ENCODE measurements at regions not wholly inside any gene's neighbourhood (a gene's known extent, or its start where the extent isn't known, plus 50 kb on each side); places are given as distances from the start of the nearest gene placed in this dataset.

GRCh38 chr11:25435197-25435596 is 896.7 kb upstream of the ANO3 start:
- DNase-seq (ENCODE audit: low read depth, low spot score), result no peak
- TF ChIP-seq YY1 (IDR thresholded peaks at IDR 0.05; ENCODE audit: insufficient read depth, insufficient read length), result no peak
- no peak for TF ChIP-seq ZNF274 (IDR thresholded peaks at IDR 0.05; ENCODE audit: low read depth, low read length)
- no peak for TF ChIP-seq SUZ12 (IDR thresholded peaks at IDR 0.05; ENCODE audit: extremely low read depth, insufficient read depth, insufficient read length)
- no peak overlapping the region for H3K9ac ChIP-seq (ENCODE audit: insufficient read length, low read depth)
- no peaks in the 10 kb centered on the region for H3K27me3 ChIP-seq (ENCODE audit: insufficient read depth, insufficient read length)
- H3K9me3 ChIP-seq (ENCODE audit: insufficient read depth, low read length), result no peaks in the 10 kb centered on the region
- H3K36me3 ChIP-seq (ENCODE audit: insufficient read depth, insufficient read length, low read length), result no peaks in the 10 kb centered on the region
- no peak overlapping the region for H3K4me3 ChIP-seq (ENCODE audit: insufficient read length, low read depth)
- H3K4me1 ChIP-seq (ENCODE audit: insufficient read depth, insufficient read length), result no peaks in the 10 kb centered on the region

GRCh38 chr11:25436326-25436725 is 895.6 kb upstream of the ANO3 start:
- no peak overlapping the region for H3K9ac ChIP-seq (ENCODE audit: insufficient read length, low read depth)
- no peaks in the 10 kb centered on the region for H3K27me3 ChIP-seq (ENCODE audit: insufficient read depth, insufficient read length)
- H3K36me3 ChIP-seq (ENCODE audit: insufficient read depth, insufficient read length, low read length), result no peaks in the 10 kb centered on the region
- no peak overlapping the region for H3K4me3 ChIP-seq (ENCODE audit: insufficient read length, low read depth)
- TF ChIP-seq YY1 (IDR thresholded peaks at IDR 0.05; ENCODE audit: insufficient read depth, insufficient read length), result no peak
- TF ChIP-seq ZNF274 (IDR thresholded peaks at IDR 0.05; ENCODE audit: low read depth, low read length), result no peak
- no peak for TF ChIP-seq SUZ12 (IDR thresholded peaks at IDR 0.05; ENCODE audit: extremely low read depth, insufficient read depth, insufficient read length)
- H3K9me3 ChIP-seq (ENCODE audit: insufficient read depth, low read length), result no peaks in the 10 kb centered on the region
- no peaks in the 10 kb centered on the region for H3K4me1 ChIP-seq (ENCODE audit: insufficient read depth, insufficient read length)
- no peak for DNase-seq (ENCODE audit: low read depth, low spot score)

GRCh38 chr11:25441421-25441820 is 890.5 kb upstream of the ANO3 start:
- H3K36me3 ChIP-seq (ENCODE audit: insufficient read depth, insufficient read length, low read length), result no peaks in the 10 kb centered on the region
- no peaks in the 10 kb centered on the region for H3K9me3 ChIP-seq (ENCODE audit: insufficient read depth, low read length)
- no peaks in the 10 kb centered on the region for H3K27me3 ChIP-seq (ENCODE audit: insufficient read depth, insufficient read length)
- H3K4me1 ChIP-seq (ENCODE audit: insufficient read depth, insufficient read length), result no peaks in the 10 kb centered on the region
- no peak for DNase-seq (ENCODE audit: low read depth, low spot score)
- H3K9ac ChIP-seq (ENCODE audit: insufficient read length, low read depth), result no peak overlapping the region
- no peak overlapping the region for H3K4me3 ChIP-seq (ENCODE audit: insufficient read length, low read depth)
- TF ChIP-seq ZNF274 (IDR thresholded peaks at IDR 0.05; ENCODE audit: low read depth, low read length) (no peak), SUZ12 (IDR thresholded peaks at IDR 0.05; ENCODE audit: extremely low read depth, insufficient read depth, insufficient read length) (no peak), YY1 (IDR thresholded peaks at IDR 0.05; ENCODE audit: insufficient read depth, insufficient read length) (no peak)

- Histone ChIP-seq H3K4me3 (ENCODE audit: insufficient read length, low read depth) (no peak overlapping the region), H3K27me3 (ENCODE audit: insufficient read depth, insufficient read length) (no peaks in the 10 kb centered on the region), H3K9me3 (ENCODE audit: insufficient read depth, low read length) (no peaks in the 10 kb centered on the region), H3K4me1 (ENCODE audit: insufficient read depth, insufficient read length) (no peaks in the 10 kb centered on the region), H3K36me3 (ENCODE audit: insufficient read depth, insufficient read length, low read length) (no peaks in the 10 kb centered on the region), H3K9ac (ENCODE audit: insufficient read length, low read depth) (no peak overlapping the region)
- no peak for DNase-seq (ENCODE audit: low read depth, low spot score)
- TF ChIP-seq YY1 (IDR thresholded peaks at IDR 0.05; ENCODE audit: insufficient read depth, insufficient read length) (no peak), SUZ12 (IDR thresholded peaks at IDR 0.05; ENCODE audit: extremely low read depth, insufficient read depth, insufficient read length) (no peak), ZNF274 (IDR thresholded peaks at IDR 0.05; ENCODE audit: low read depth, low read length) (no peak)
These were observed 882.8 kb upstream of the ANO3 start for GRCh38 chr11:25449091-25449490.

GRCh38 chr11:25453471-25453870 is 878.5 kb upstream of the ANO3 start:
- no peaks in the 10 kb centered on the region for H3K4me1 ChIP-seq (ENCODE audit: insufficient read depth, insufficient read length)
- DNase-seq (ENCODE audit: low read depth, low spot score), result no peak
- H3K4me3 ChIP-seq (ENCODE audit: insufficient read length, low read depth), result no peak overlapping the region
- H3K36me3 ChIP-seq (ENCODE audit: insufficient read depth, insufficient read length, low read length), result no peaks in the 10 kb centered on the region
- H3K9ac ChIP-seq (ENCODE audit: insufficient read length, low read depth), result no peak overlapping the region
- TF ChIP-seq SUZ12 (IDR thresholded peaks at IDR 0.05; ENCODE audit: extremely low read depth, insufficient read depth, insufficient read length), result no peak
- no peaks in the 10 kb centered on the region for H3K27me3 ChIP-seq (ENCODE audit: insufficient read depth, insufficient read length)
- no peaks in the 10 kb centered on the region for H3K9me3 ChIP-seq (ENCODE audit: insufficient read depth, low read length)

- Histone ChIP-seq H3K4me1 (ENCODE audit: insufficient read depth, insufficient read length) (no peaks in the 10 kb centered on the region), H3K9ac (ENCODE audit: insufficient read length, low read depth) (no peak overlapping the region), H3K27me3 (ENCODE audit: insufficient read depth, insufficient read length) (no peaks in the 10 kb centered on the region), H3K9me3 (ENCODE audit: insufficient read depth, low read length) (no peaks in the 10 kb centered on the region), H3K4me3 (ENCODE audit: insufficient read length, low read depth) (no peak overlapping the region), H3K36me3 (ENCODE audit: insufficient read depth, insufficient read length, low read length) (no peaks in the 10 kb centered on the region)
- no peak for DNase-seq (ENCODE audit: low read depth, low spot score)
- TF ChIP-seq ZNF274 (IDR thresholded peaks at IDR 0.05; ENCODE audit: low read depth, low read length) (no peak), SUZ12 (IDR thresholded peaks at IDR 0.05; ENCODE audit: extremely low read depth, insufficient read depth, insufficient read length) (no peak), YY1 (IDR thresholded peaks at IDR 0.05; ENCODE audit: insufficient read depth, insufficient read length) (no peak)
These were observed 875.7 kb upstream of the ANO3 start for GRCh38 chr11:25456211-25456610.

GRCh38 chr11:25483915-25484635 is 847.9 kb upstream of the ANO3 start:
- H3K4me1 ChIP-seq (ENCODE audit: insufficient read depth, insufficient read length), result no peaks in the 10 kb centered on the region
- no peaks in the 10 kb centered on the region for H3K36me3 ChIP-seq (ENCODE audit: insufficient read depth, insufficient read length, low read length)
- H3K9me3 ChIP-seq (ENCODE audit: insufficient read depth, low read length), result no peaks in the 10 kb centered on the region
- H3K4me3 ChIP-seq (ENCODE audit: insufficient read length, low read depth), result no peak overlapping the region
- H3K9ac ChIP-seq (ENCODE audit: insufficient read length, low read depth), result no peak overlapping the region
- H3K27me3 ChIP-seq (ENCODE audit: insufficient read depth, insufficient read length), result no peaks in the 10 kb centered on the region
- TF ChIP-seq SUZ12 (IDR thresholded peaks at IDR 0.05; ENCODE audit: extremely low read depth, insufficient read depth, insufficient read length), result no peak
- no peak for TF ChIP-seq ZNF274 (IDR thresholded peaks at IDR 0.05; ENCODE audit: low read depth, low read length)
- no peak for TF ChIP-seq YY1 (IDR thresholded peaks at IDR 0.05; ENCODE audit: insufficient read depth, insufficient read length)
- no peak for DNase-seq (ENCODE audit: low read depth, low spot score)

Measured in NT2/D1 (cell line).